H9 (cell line): ENCODE measurements at regions not wholly inside any gene's neighbourhood (a gene's known extent, or its start where the extent isn't known, plus 50 kb on each side); places are given as distances from the start of the nearest gene placed in this dataset.

Experiments
- DNase-seq: peaks from one replicate; pipeline ENCODE4 v3.0.0-alpha.2; 2017
- H2AFZ ChIP-seq: one replicate; pipeline ENCODE4 v1.6.1; 2013; ENCODE audit warnings: mild to moderate bottlenecking, low read length, control low read depth, moderate library complexity
- H2AK5ac ChIP-seq: 2 replicates; pipeline ENCODE4 v1.6.1; 2013; ENCODE audit warnings: low read length, control low read depth, mixed read lengths; ENCODE audit not compliant: insufficient read length
- H2BK120ac ChIP-seq: one replicate; pipeline ENCODE4 v1.6.1; 2013; ENCODE audit warnings: low read depth, mild to moderate bottlenecking, low read length, control low read depth, inconsistent platforms; ENCODE audit not compliant: poor library complexity, severe bottlenecking
- H2BK12ac ChIP-seq: 2 replicates; pipeline ENCODE4 v1.6.1; 2013; ENCODE audit warnings: low read length, control low read depth, mixed read lengths, low read depth; ENCODE audit not compliant: insufficient read length
- H2BK15ac ChIP-seq: 2 replicates; pipeline ENCODE4 v1.6.1; 2013; ENCODE audit warnings: low read depth, low read length, control low read depth
- H2BK20ac ChIP-seq: one replicate; pipeline ENCODE4 v1.6.1; 2013; ENCODE audit warnings: low read depth, mild to moderate bottlenecking, low read length, control low read depth, inconsistent platforms; ENCODE audit not compliant: poor library complexity, severe bottlenecking
- H2BK5ac ChIP-seq: 2 replicates; pipeline ENCODE4 v1.6.1; 2013; ENCODE audit warnings: low read length, control low read depth, mixed read lengths; ENCODE audit not compliant: insufficient read length
- H3K14ac ChIP-seq: 2 replicates; pipeline ENCODE4 v1.6.1; 2013; ENCODE audit warnings: low read length, control low read depth; ENCODE audit not compliant: insufficient read depth
- H3K18ac ChIP-seq: 2 replicates; pipeline ENCODE4 v1.6.1; 2013; ENCODE audit warnings: low read depth, mild to moderate bottlenecking, mixed read lengths, low read length, control low read depth; ENCODE audit not compliant: insufficient read length
- H3K23ac ChIP-seq: 2 replicates; pipeline ENCODE4 v1.6.1; 2013; ENCODE audit warnings: low read length, control low read depth, mixed read lengths, low read depth; ENCODE audit not compliant: insufficient read length
- H3K23me2 ChIP-seq: 2 replicates; pipeline ENCODE4 v1.6.1; 2013; ENCODE audit warnings: low read depth, mild to moderate bottlenecking, mixed read lengths, low read length, control low read depth; ENCODE audit not compliant: insufficient read length, poor library complexity, severe bottlenecking
- H3K27ac ChIP-seq: 2 replicates; pipeline ENCODE4 v1.5.1; 2013; ENCODE audit warnings: low read length, control low read depth, mixed read lengths, low read depth; ENCODE audit not compliant: insufficient read length
- H3K27me3 ChIP-seq: 2 replicates; pipeline ENCODE4 v1.6.1; 2013; ENCODE audit warnings: low read length, control low read depth, inconsistent platforms; ENCODE audit not compliant: insufficient read depth
- H3K4ac ChIP-seq: 2 replicates; pipeline ENCODE4 v1.6.1; 2013; ENCODE audit warnings: low read depth, mild to moderate bottlenecking, control low read depth, inconsistent platforms, low read length, moderate library complexity
- H3K4me1 ChIP-seq: 2 replicates; pipeline ENCODE4 v1.6.1; 2013; ENCODE audit warnings: low read length, control low read depth, inconsistent platforms; ENCODE audit not compliant: insufficient read depth
- H3K4me2 ChIP-seq: 2 replicates; pipeline ENCODE4 v1.6.1; 2013; ENCODE audit warnings: low read length, control low read depth, mixed read lengths; ENCODE audit not compliant: insufficient read length, insufficient read depth
- H3K56ac ChIP-seq: 2 replicates; pipeline ENCODE4 v1.6.1; 2013; ENCODE audit warnings: low read depth, mild to moderate bottlenecking, mixed read lengths, low read length, control low read depth; ENCODE audit not compliant: insufficient read length
- H3K79me1 ChIP-seq: 2 replicates; pipeline ENCODE4 v1.6.1; 2013; ENCODE audit warnings: low read depth, mild to moderate bottlenecking, moderate library complexity, low read length, control low read depth, inconsistent platforms; ENCODE audit not compliant: insufficient read depth, poor library complexity, severe bottlenecking
- H3K79me2 ChIP-seq: 2 replicates; pipeline ENCODE4 v1.6.1; 2013; ENCODE audit warnings: low read length, control low read depth, inconsistent platforms; ENCODE audit not compliant: insufficient read depth
- H3K9ac ChIP-seq: 2 replicates; pipeline ENCODE4 v1.6.1; 2013; ENCODE audit warnings: low read length, control low read depth, mixed read lengths; ENCODE audit not compliant: insufficient read length; ENCODE audit errors: extremely low read depth
- H3K9me3 ChIP-seq: one replicate; pipeline ENCODE4 v1.6.1; 2013; ENCODE audit warnings: low read depth, low read length, inconsistent platforms; ENCODE audit not compliant: control insufficient read depth
- H3T11ph ChIP-seq: one replicate; pipeline ENCODE4 v1.6.1; 2013; ENCODE audit warnings: mild to moderate bottlenecking, low read length, control low read depth, inconsistent platforms
- H4K20me1 ChIP-seq: one replicate; pipeline ENCODE4 v1.6.1; 2013; ENCODE audit not compliant: control insufficient read depth, insufficient read length, insufficient read depth
- H4K5ac ChIP-seq: 2 replicates; pipeline ENCODE4 v1.6.1; 2013; ENCODE audit warnings: low read depth, mild to moderate bottlenecking, mixed read lengths, low read length, control low read depth; ENCODE audit not compliant: insufficient read length
- H4K8ac ChIP-seq: replicated peaks from 2 replicates; pipeline ENCODE4 v1.6.1; 2013; ENCODE audit warnings: low read length, control low read depth, mixed read lengths, low read depth; ENCODE audit not compliant: insufficient read length
- H4K91ac ChIP-seq: 2 replicates; pipeline ENCODE4 v1.6.1; 2013; ENCODE audit warnings: low read depth, mild to moderate bottlenecking, moderate library complexity, mixed read lengths, low read length, control low read depth; ENCODE audit not compliant: insufficient read length
- H3K27ac Mint-ChIP-seq, 3 experiments: 2 replicates in 2 of 3; 3 replicates in 1 of 3; pipeline ENCODE4 v1.8.0; 2020 to 2021; ENCODE audit warnings: mixed read lengths in 3 of 3, mild to moderate bottlenecking in 1 of 3, moderate library complexity in 1 of 3
- H3K27me3 Mint-ChIP-seq: 2 replicates; pipeline ENCODE4 v1.8.0; 2021; ENCODE audit warnings: low read depth, mild to moderate bottlenecking, moderate library complexity, mixed read lengths
- H3K36me3 Mint-ChIP-seq, 3 experiments: 2 replicates in 2 of 3; 3 replicates in 1 of 3; pipeline ENCODE4 v1.8.0; 2020 to 2021; ENCODE audit warnings: low read depth in 3 of 3, mixed read lengths in 3 of 3; ENCODE audit not compliant: insufficient read depth in 1 of 3
- H3K4me1 Mint-ChIP-seq, 2 experiments: 2 replicates each; pipeline ENCODE4 v1.8.0; 2020; ENCODE audit warnings: mixed read lengths in 2 of 2
- H3K4me3 Mint-ChIP-seq, 2 experiments: 2 replicates in 1 of 2; 3 replicates in 1 of 2; pipeline ENCODE4 v1.8.0; 2020 to 2021; ENCODE audit warnings: mild to moderate bottlenecking in 2 of 2, mixed read lengths in 2 of 2, moderate library complexity in 1 of 2
- H3K9me3 Mint-ChIP-seq, 2 experiments: 2 replicates in 1 of 2; 3 replicates in 1 of 2; pipeline ENCODE4 v1.8.0; 2020; ENCODE audit warnings: mild to moderate bottlenecking in 2 of 2, mixed read lengths in 2 of 2, moderate library complexity in 1 of 2
- WGBS: extraction: QIAGEN DNeasy Blood & Tissue Kit; methylation state at CpG from one replicate; pipeline ENCODE4 v1.1.7; 2013; ENCODE audit warnings: missing lambda C conversion rate, low lambda C conversion rate, mixed read lengths; ENCODE audit not compliant: insufficient read length; ENCODE audit errors: extremely low coverage; 5-methylcytosine and 5-hydroxymethylcytosine counted together
- TF ChIP-seq, protein P1 (sequence below): fragments of 200-600 bp; sonication (generic); conservative IDR thresholded peaks from 3 replicates; pipeline ENCODE4 v1.8.0; 2021; ENCODE audit warnings: antibody characterized with exemption, mild to moderate bottlenecking

DNA sequence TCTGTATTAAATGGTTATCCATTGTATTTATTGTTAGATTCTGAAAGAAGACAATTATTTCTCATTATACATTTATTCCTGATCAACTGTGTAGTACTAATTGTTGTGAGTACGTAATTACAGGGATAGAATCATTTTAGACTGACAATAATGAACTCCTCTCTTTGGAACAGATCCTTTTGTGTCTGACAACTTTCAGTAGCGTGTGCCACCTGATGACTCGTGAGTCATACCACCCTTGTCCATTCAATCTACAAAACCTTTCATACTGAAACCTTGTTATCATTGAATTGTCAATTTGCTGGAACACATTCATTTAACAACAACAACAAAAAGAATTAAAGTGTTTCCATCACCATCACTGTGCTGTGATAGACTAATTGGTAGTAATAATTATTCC lies 602.7 kb upstream of the PCDH7 start:
- H3K23ac ChIP-seq: no peak overlapping the region
- H2AK5ac ChIP-seq: no peak overlapping the region
- no peak overlapping the region for H2BK12ac ChIP-seq
- no peak overlapping the region for H2BK20ac ChIP-seq
- no peak overlapping the region for H3K14ac ChIP-seq
- no peaks in the 10 kb centered on the region for H3K23me2 ChIP-seq
- WGBS: no CpG with 5 or more reads among the region's 3 CpGs
- H2BK5ac ChIP-seq: no peak overlapping the region
- DNase-seq: no peak
- peaks cover 6 to 10% (median 8%) of the 10 kb centered on the region in 3 experiments; a peak in 6 of 7 replicates for H3K36me3 Mint-ChIP-seq
- no peak overlapping the region for H4K91ac ChIP-seq
- H4K8ac ChIP-seq: no peak overlapping the region
- no peaks in the 10 kb centered on the region for H3K4me1 ChIP-seq
- no peak overlapping the region for H3K27ac ChIP-seq
- no peak overlapping the region for H4K5ac ChIP-seq
- H3K4ac ChIP-seq: no peak overlapping the region
- no peak overlapping the region for H3K4me2 ChIP-seq
- no peak overlapping the region for H2AFZ ChIP-seq
- H2BK120ac ChIP-seq: no peak overlapping the region
- H3K56ac ChIP-seq: no peak overlapping the region
- H2BK15ac ChIP-seq: no peak overlapping the region
- H3K9me3 Mint-ChIP-seq: peaks cover 12 to 14% of the 10 kb centered on the region in 2 experiments; a peak in 4 of 5 replicates
- H4K20me1 ChIP-seq: no peaks in the 10 kb centered on the region
- H3T11ph ChIP-seq: no peak overlapping the region
- H3K4me1 Mint-ChIP-seq: peaks cover 5 to 6% of the 10 kb centered on the region in 2 experiments
- H3K18ac ChIP-seq: no peak overlapping the region
- no peak overlapping the region for H3K4me3 Mint-ChIP-seq
- H3K27ac Mint-ChIP-seq: no peak overlapping the region
- H3K79me2 ChIP-seq: no peaks in the 10 kb centered on the region
- H3K9me3 ChIP-seq: no peaks in the 10 kb centered on the region
- H3K9ac ChIP-seq: no peak overlapping the region
- H3K27me3 Mint-ChIP-seq: no peaks in the 10 kb centered on the region
- no peaks in the 10 kb centered on the region for H3K27me3 ChIP-seq
- no peaks in the 10 kb centered on the region for H3K79me1 ChIP-seq
- TF ChIP-seq, protein P1, sequence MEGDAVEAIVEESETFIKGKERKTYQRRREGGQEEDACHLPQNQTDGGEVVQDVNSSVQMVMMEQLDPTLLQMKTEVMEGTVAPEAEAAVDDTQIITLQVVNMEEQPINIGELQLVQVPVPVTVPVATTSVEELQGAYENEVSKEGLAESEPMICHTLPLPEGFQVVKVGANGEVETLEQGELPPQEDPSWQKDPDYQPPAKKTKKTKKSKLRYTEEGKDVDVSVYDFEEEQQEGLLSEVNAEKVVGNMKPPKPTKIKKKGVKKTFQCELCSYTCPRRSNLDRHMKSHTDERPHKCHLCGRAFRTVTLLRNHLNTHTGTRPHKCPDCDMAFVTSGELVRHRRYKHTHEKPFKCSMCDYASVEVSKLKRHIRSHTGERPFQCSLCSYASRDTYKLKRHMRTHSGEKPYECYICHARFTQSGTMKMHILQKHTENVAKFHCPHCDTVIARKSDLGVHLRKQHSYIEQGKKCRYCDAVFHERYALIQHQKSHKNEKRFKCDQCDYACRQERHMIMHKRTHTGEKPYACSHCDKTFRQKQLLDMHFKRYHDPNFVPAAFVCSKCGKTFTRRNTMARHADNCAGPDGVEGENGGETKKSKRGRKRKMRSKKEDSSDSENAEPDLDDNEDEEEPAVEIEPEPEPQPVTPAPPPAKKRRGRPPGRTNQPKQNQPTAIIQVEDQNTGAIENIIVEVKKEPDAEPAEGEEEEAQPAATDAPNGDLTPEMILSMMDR: no peak
